K562 (cell line): ENCODE measurements at regions not wholly inside any gene's neighbourhood (a gene's known extent, or its start where the extent isn't known, plus 50 kb on each side); places are given as distances from the start of the nearest gene placed in this dataset.

ENCODE experiments used
- ATAC-seq: fragments of 200-7000 bp; cut with Tn5 transposase; 3 replicates; pipeline ENCODE4 v1.9.1; 2020; ENCODE audit warnings: moderate library complexity
- BruUV-seq: library from RNA; stranded (reverse); fragments of 400-500 nt; replicated peaks from 2 replicates; lab custom pipeline; 2021; lab: Mats Ljungman, UMichigan
- CTCF ChIA-PET: fragments of 300-600 bp; formaldehyde crosslinking; extraction: SDS; loops from one replicate; lab custom pipeline; 2021; ENCODE audit warnings: low intra/inter-chr PET ratio; lab: Yijun Ruan, JAX
- POLR2A ChIA-PET: fragments of 300-600, 350-650 bp; sonication (Branson Sonifier 250); formaldehyde crosslinking; extraction: SDS; loops from one replicate; lab custom pipeline; 2021; ENCODE audit warnings: antibody characterized with exemption, inconsistent platforms; lab: Yijun Ruan, JAX
- DNase-seq, 4 experiments: peaks; one replicate each; pipeline versions ENCODE4 v3.0.0 to v3.0.0-alpha.2; 2011 to 2018; ENCODE audit warnings: low spot score in 3 of 4, mixed read lengths in 3 of 4; ENCODE audit errors: extremely low read depth in 1 of 4
- FAIRE-seq: peaks from 2 replicates; lab custom pipeline; 2011; peaks lifted over from hg19 to GRCh38; lab: Jason Lieb, UNC
- H2AFZ ChIP-seq: 2 replicates; pipeline ENCODE4 v1.6.0; 2011; ENCODE audit warnings: low read depth, low read length, control low read depth, inconsistent platforms
- H3K27ac ChIP-seq: fragments of 200-600 bp; 3 replicates; pipeline ENCODE4 v1.8.0; 2011; ENCODE audit warnings: low read depth, mild to moderate bottlenecking, control low read depth, inconsistent platforms, low read length, moderate library complexity, mixed read lengths; ENCODE audit errors: extremely low read depth
- H3K27me3 ChIP-seq, 2 experiments: fragments of 300-600 bp in 1 of 2; 2 replicates in 1 of 2; 3 replicates in 1 of 2; pipeline versions ENCODE4 v1.6.0 to v1.8.0; 2011; ENCODE audit warnings: inconsistent platforms in 2 of 2, low read length in 2 of 2, mild to moderate bottlenecking in 1 of 2, mixed read lengths in 1 of 2, moderate library complexity in 1 of 2; ENCODE audit not compliant: control insufficient read depth in 2 of 2, insufficient read depth in 2 of 2
- H3K36me3 ChIP-seq: fragments of 300-600 bp; 3 replicates; pipeline ENCODE4 v1.8.0; 2011; ENCODE audit warnings: mild to moderate bottlenecking, low read length, inconsistent platforms; ENCODE audit not compliant: control insufficient read depth, insufficient read depth
- H3K4me1 ChIP-seq, 2 experiments: fragments of 200-600 bp in 1 of 2; replicated peaks in 1 of 2; 2 replicates in 1 of 2; 3 replicates in 1 of 2; pipeline versions ENCODE4 v1.5.1 to v1.8.0; 2011; ENCODE audit warnings: inconsistent platforms in 2 of 2, low read length in 2 of 2, mild to moderate bottlenecking in 1 of 2, mixed read lengths in 1 of 2, moderate library complexity in 1 of 2; ENCODE audit not compliant: control insufficient read depth in 2 of 2, insufficient read depth in 2 of 2
- H3K4me2 ChIP-seq: 2 replicates; pipeline ENCODE4 v1.6.1; 2011; ENCODE audit warnings: low read length, control low read depth, inconsistent platforms, mixed read lengths; ENCODE audit not compliant: insufficient read depth
- H3K4me3 ChIP-seq: fragments of 200-600 bp; sonication (generic), shearing (Covaris generic); 2 replicates; pipeline ENCODE4 v1.5.1; 2016; ENCODE audit warnings: control low read depth, inconsistent platforms
- H3K79me2 ChIP-seq: fragments of 200-600 bp; 3 replicates; pipeline ENCODE4 v1.8.0; 2011; ENCODE audit warnings: low read length, inconsistent platforms; ENCODE audit not compliant: control insufficient read depth, insufficient read depth
- H3K9ac ChIP-seq, 2 experiments: 2 replicates each; pipeline versions ENCODE4 v1.6.0 to v1.6.1; 2011; ENCODE audit warnings: low read depth in 2 of 2, low read length in 2 of 2, control low read depth in 1 of 2, inconsistent platforms in 1 of 2, mild to moderate bottlenecking in 1 of 2, mixed read lengths in 1 of 2; ENCODE audit not compliant: insufficient read depth in 1 of 2
- H3K9me1 ChIP-seq: one replicate; pipeline ENCODE4 v1.6.0; 2011; ENCODE audit warnings: inconsistent platforms, mild to moderate bottlenecking, low read length, moderate library complexity; ENCODE audit not compliant: control insufficient read depth, insufficient read depth
- H3K9me3 ChIP-seq: replicated peaks from 2 replicates; pipeline ENCODE4 v1.5.1; 2011; ENCODE audit warnings: low read depth, low read length, inconsistent platforms; ENCODE audit not compliant: control insufficient read depth, insufficient read depth
- H4K20me1 ChIP-seq: replicated peaks from 2 replicates; pipeline ENCODE4 v1.6.1; 2011; ENCODE audit warnings: low read length, inconsistent platforms, mixed read lengths; ENCODE audit not compliant: control insufficient read depth, insufficient read depth
- ELF4 ChIP-seq: fragments of 450-650 bp; formaldehyde crosslinking; IDR thresholded peaks from 2 replicates; pipeline ENCODE4 v1.4.0; 2022; ENCODE audit warnings: missing genetic modification characterization
- HLTF ChIP-seq: fragments of 450-650 bp; IDR thresholded peaks from 2 replicates; pipeline ENCODE4 v1.6.1; 2016
- THRAP3 ChIP-seq: fragments of 450-650 bp; IDR thresholded peaks from 2 replicates; pipeline ENCODE4 v1.6.1; 2016; ENCODE audit warnings: mild to moderate bottlenecking, inconsistent platforms, borderline replicate concordance
- ZNF253 ChIP-seq: fragments of 250-450 bp; sonication (Bioruptor Pico); conservative IDR thresholded peaks from 2 replicates; pipeline ENCODE4 v1.6.1; 2021; ENCODE audit warnings: mild to moderate bottlenecking
- ZNF384 ChIP-seq: IDR thresholded peaks from 2 replicates; pipeline ENCODE4 v1.6.1; 2012; ENCODE audit warnings: low read depth, low read length, improper control_type of control experiment
- WGBS: fragments of 100-300 bp; shearing (Covaris generic); methylation state at CpG from one replicate; pipeline ENCODE4 v1.1.6; 2016; ENCODE audit warnings: low coverage, mixed read lengths; ENCODE audit not compliant: insufficient coverage; ENCODE audit errors: missing lambda C conversion rate; 5-methylcytosine and 5-hydroxymethylcytosine counted together
- in situ Hi-C: fragments of 300-500 bp; cut with MboI; formaldehyde crosslinking; loops from 4 replicates; pipeline ENCODE4 v1.15.0; 2018; ENCODE audit warnings: inconsistent platforms, mixed read lengths
- intact Hi-C: fragments of 100-400 bp; cut with micrococcal nuclease; formaldehyde crosslinking; loops from 2 replicates; pipeline ENCODE4 v1.14.2; 2022
- TF ChIP-seq, protein P1 (sequence below): fragments of 250-450 bp; sonication (Bioruptor Pico); IDR thresholded peaks from 2 replicates; pipeline ENCODE4 v1.6.1; 2021; ENCODE audit warnings: mild to moderate bottlenecking
- TF ChIP-seq, protein P2 (sequence below): fragments of 450-650 bp; IDR thresholded peaks from 2 replicates; pipeline ENCODE4 v1.6.1; 2016

DNA sequence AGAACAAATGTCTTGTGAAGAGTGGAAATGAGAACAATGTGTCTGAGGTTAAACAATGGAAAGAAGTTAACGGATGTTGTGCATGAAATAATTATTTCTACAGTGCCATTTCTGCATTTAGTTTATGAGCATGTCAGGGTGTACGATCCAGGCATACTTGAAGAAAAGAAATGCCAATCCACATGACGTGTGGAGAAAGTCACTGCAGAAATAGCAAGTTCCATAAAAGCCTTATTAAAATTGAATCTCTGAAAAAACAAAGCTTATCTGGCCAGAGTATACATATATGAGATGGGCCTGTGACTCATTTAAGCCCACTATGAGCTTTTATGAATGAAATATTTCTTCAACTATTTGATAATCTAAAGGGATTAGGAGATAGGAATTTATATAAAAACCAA, 426.1 kb downstream of the EFNB2 start:
- H3K79me2 ChIP-seq = no peaks in the 10 kb centered on the region
- no peaks in the 10 kb centered on the region for H3K9me1 ChIP-seq
- H3K27ac ChIP-seq = no peak overlapping the region
- H3K9me3 ChIP-seq = no peaks in the 10 kb centered on the region
- no peak overlapping the region for H3K9ac ChIP-seq
- DNase-seq (no peak), FAIRE-seq (no peak), ATAC-seq (no peak)
- CTCF ChIA-PET = no interaction called here
- no TSS peak for BruUV-seq
- no peak overlapping the region for H2AFZ ChIP-seq
- H3K36me3 ChIP-seq = no peaks in the 10 kb centered on the region
- no peak overlapping the region for H3K4me3 ChIP-seq
- 0% methylated on average over 3 of the region's 3 CpGs for WGBS
- no peak overlapping the region for H3K4me2 ChIP-seq
- intact Hi-C loops (no loop called here), in situ Hi-C loops (no loop called here)
- POLR2A ChIA-PET = no interaction called here
- no peaks in the 10 kb centered on the region for H3K27me3 ChIP-seq
- no peaks in the 10 kb centered on the region for H3K4me1 ChIP-seq
- TF ChIP-seq ELF4 (CRISPR knock-in tag) (no peak), ZNF384 (no peak), ZNF253 (no peak)
- TF ChIP-seq, protein P1, sequence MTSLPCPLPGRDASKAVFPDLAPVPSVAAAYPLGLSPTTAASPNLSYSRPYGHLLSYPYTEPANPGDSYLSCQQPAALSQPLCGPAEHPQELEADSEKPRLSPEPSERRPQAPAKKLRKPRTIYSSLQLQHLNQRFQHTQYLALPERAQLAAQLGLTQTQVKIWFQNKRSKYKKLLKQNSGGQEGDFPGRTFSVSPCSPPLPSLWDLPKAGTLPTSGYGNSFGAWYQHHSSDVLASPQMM (CRISPR knock-in tag) = no peak
- TF ChIP-seq, protein P2, sequence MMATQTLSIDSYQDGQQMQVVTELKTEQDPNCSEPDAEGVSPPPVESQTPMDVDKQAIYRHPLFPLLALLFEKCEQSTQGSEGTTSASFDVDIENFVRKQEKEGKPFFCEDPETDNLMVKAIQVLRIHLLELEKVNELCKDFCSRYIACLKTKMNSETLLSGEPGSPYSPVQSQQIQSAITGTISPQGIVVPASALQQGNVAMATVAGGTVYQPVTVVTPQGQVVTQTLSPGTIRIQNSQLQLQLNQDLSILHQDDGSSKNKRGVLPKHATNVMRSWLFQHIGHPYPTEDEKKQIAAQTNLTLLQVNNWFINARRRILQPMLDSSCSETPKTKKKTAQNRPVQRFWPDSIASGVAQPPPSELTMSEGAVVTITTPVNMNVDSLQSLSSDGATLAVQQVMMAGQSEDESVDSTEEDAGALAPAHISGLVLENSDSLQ = no peak
- H4K20me1 ChIP-seq = no peaks in the 10 kb centered on the region

DNA sequence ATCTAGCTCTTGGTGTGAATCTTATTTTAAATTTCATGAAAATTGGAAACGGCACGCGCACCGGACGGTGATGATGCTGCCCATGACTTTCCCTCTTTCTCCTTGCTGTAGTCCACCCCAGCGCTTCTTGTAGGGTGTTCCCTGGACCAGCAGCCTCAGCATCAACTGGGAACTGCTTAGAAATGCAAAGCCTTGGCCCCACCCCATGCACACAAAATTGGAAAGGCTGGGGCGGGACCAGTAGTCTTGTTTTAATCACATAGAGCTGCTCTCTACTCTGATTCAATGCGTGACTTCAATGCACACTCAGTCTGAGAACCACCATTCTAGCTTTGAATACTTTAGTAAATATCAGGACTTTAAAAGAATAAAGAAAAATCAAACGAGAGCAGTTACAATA, 427.1 kb downstream of the EFNB2 start:
- TF ChIP-seq HLTF (no peak), THRAP3 (no peak)
- no peak overlapping the region for H3K4me3 ChIP-seq
- no peaks in the 10 kb centered on the region for H3K9me3 ChIP-seq
- no peak overlapping the region for H3K9ac ChIP-seq
- H3K9me1 ChIP-seq = no peaks in the 10 kb centered on the region
- H4K20me1 ChIP-seq = no peaks in the 10 kb centered on the region
- H3K79me2 ChIP-seq = no peaks in the 10 kb centered on the region
- H3K4me1 ChIP-seq = no peaks in the 10 kb centered on the region
- ChIA-PET CTCF (no interaction called here), POLR2A (no interaction called here)
- no peaks in the 10 kb centered on the region for H3K36me3 ChIP-seq
- H3K4me2 ChIP-seq = no peak overlapping the region
- DNase-seq (no peak), FAIRE-seq (no peak), ATAC-seq (no peak)
- in situ Hi-C loops = no loop called here
- intact Hi-C loops = no loop called here
- no TSS peak for BruUV-seq
- H2AFZ ChIP-seq = no peak overlapping the region
- H3K27me3 ChIP-seq = no peaks in the 10 kb centered on the region
- under 1% methylated on average over 8 of the region's 9 CpGs for WGBS
- H3K27ac ChIP-seq = no peak overlapping the region
